CD14-positive monocyte (primary cell): ENCODE measurements at regions not wholly inside any gene's neighbourhood (a gene's known extent, or its start where the extent isn't known, plus 50 kb on each side); places are given as distances from the start of the nearest gene placed in this dataset.
"Not testable (repeated sequence)": the region's sequence is repeated elsewhere in the genome, so short reads cannot be mapped to it uniquely, and the experiment has no call there.

ENCODE experiments used
- DNase-seq, 3 donors: peaks; one replicate each; pipeline ENCODE4 v3.0.0-alpha.2; 2011 to 2022
- H2AFZ ChIP-seq: 2 replicates; pipeline ENCODE4 v1.6.0; 2012; ENCODE audit warnings: mild to moderate bottlenecking, low read depth, low read length, inconsistent platforms; ENCODE audit not compliant: insufficient read depth, poor library complexity, severe bottlenecking
- H3K27ac ChIP-seq, 2 donors: 1 replicate in 1 of 2; 2 replicates in 1 of 2; pipeline ENCODE4 v1.5.1; 2012 to 2013; ENCODE audit warnings: low read length in 2 of 2, control low read depth in 1 of 2, inconsistent platforms in 1 of 2, low read depth in 1 of 2, mild to moderate bottlenecking in 1 of 2
- H3K27me3 ChIP-seq, 2 donors: one replicate each; pipeline versions ENCODE4 v1.6.0 to v1.6.1; 2011 to 2013; ENCODE audit warnings: low read length in 2 of 2; ENCODE audit not compliant: control insufficient read depth in 2 of 2, insufficient read depth in 2 of 2
- H3K36me3 ChIP-seq, 2 donors: replicated peaks in 1 of 2; 1 replicate in 1 of 2; 2 replicates in 1 of 2; pipeline versions ENCODE4 v1.5.1 to v1.6.1; 2012 to 2013; ENCODE audit warnings: low read length in 2 of 2, control low read depth in 1 of 2, inconsistent platforms in 1 of 2, mild to moderate bottlenecking in 1 of 2; ENCODE audit not compliant: insufficient read depth in 2 of 2, control insufficient read depth in 1 of 2
- H3K4me1 ChIP-seq, 2 donors: 1 replicate in 1 of 2; 2 replicates in 1 of 2; pipeline versions ENCODE4 v1.5.1 to v1.6.1; 2012 to 2013; ENCODE audit warnings: low read length in 2 of 2, control low read depth in 1 of 2, inconsistent platforms in 1 of 2, mild to moderate bottlenecking in 1 of 2, moderate library complexity in 1 of 2; ENCODE audit not compliant: insufficient read depth in 2 of 2, control insufficient read depth in 1 of 2
- H3K4me2 ChIP-seq: replicated peaks from 2 replicates; pipeline ENCODE3; 2012; ENCODE audit warnings: low read length, moderate library complexity, mild to moderate bottlenecking; ENCODE audit not compliant: poor library complexity, severe bottlenecking; ENCODE audit errors: extremely low read depth
- H3K4me3 ChIP-seq, 3 experiments: fragments of 200-600 bp in 1 of 3; sonication (generic) in 1 of 3; replicated peaks in 1 of 3; 1 replicate in 2 of 3; 2 replicates in 1 of 3; pipeline ENCODE4 v1.5.1; 2011 to 2013; ENCODE audit warnings: low read length in 3 of 3, mild to moderate bottlenecking in 3 of 3, control low read depth in 2 of 3, low read depth in 2 of 3, inconsistent platforms in 1 of 3, moderate library complexity in 1 of 3
- H3K79me2 ChIP-seq: 2 replicates; pipeline ENCODE4 v1.6.0; 2012; ENCODE audit warnings: mild to moderate bottlenecking, control low read depth, inconsistent platforms, low read length, moderate library complexity; ENCODE audit not compliant: insufficient read depth
- H3K9ac ChIP-seq: 2 replicates; pipeline ENCODE4 v1.6.0; 2017; ENCODE audit warnings: low read length, mild to moderate bottlenecking; ENCODE audit not compliant: insufficient read depth, poor library complexity, severe bottlenecking
- H3K9me3 ChIP-seq, 2 donors: replicated peaks in 1 of 2; 1 replicate in 1 of 2; 2 replicates in 1 of 2; pipeline versions ENCODE4 v1.5.1 to v1.6.1; 2012 to 2013; ENCODE audit warnings: low read length in 2 of 2, control low read depth in 1 of 2; ENCODE audit not compliant: control insufficient read depth in 1 of 2, insufficient read depth in 1 of 2
- H4K20me1 ChIP-seq: 2 replicates; pipeline ENCODE4 v1.6.0; 2012; ENCODE audit warnings: mild to moderate bottlenecking, low read length, control low read depth, moderate library complexity; ENCODE audit not compliant: insufficient read depth
- H3K27ac Mint-ChIP-seq, 7 donors: one replicate each; pipeline ENCODE4 v1.8.0; 2020; ENCODE audit warnings: mild to moderate bottlenecking in 7 of 7, mixed read lengths in 7 of 7, moderate library complexity in 6 of 7, inconsistent platforms in 2 of 7
- H3K27me3 Mint-ChIP-seq, 3 donors: one replicate each; pipeline ENCODE4 v1.8.0; 2021 to 2022; ENCODE audit warnings: low read depth in 3 of 3, mild to moderate bottlenecking in 3 of 3, mixed read lengths in 3 of 3, moderate library complexity in 3 of 3, inconsistent platforms in 1 of 3
- H3K36me3 Mint-ChIP-seq, 2 donors: one replicate each; pipeline ENCODE4 v1.8.0; 2020; ENCODE audit warnings: mixed read lengths in 2 of 2, inconsistent platforms in 1 of 2, mild to moderate bottlenecking in 1 of 2
- H3K4me1 Mint-ChIP-seq: one replicate; pipeline ENCODE4 v1.8.0; 2020; ENCODE audit warnings: mild to moderate bottlenecking, mixed read lengths
- H3K4me3 Mint-ChIP-seq, 2 donors: one replicate each; pipeline ENCODE4 v1.8.0; 2020; ENCODE audit warnings: mild to moderate bottlenecking in 2 of 2, mixed read lengths in 2 of 2, moderate library complexity in 1 of 2
- H3K9me3 Mint-ChIP-seq, 7 donors: one replicate each; pipeline ENCODE4 v1.8.0; 2020 to 2022; ENCODE audit warnings: mixed read lengths in 7 of 7, mild to moderate bottlenecking in 6 of 7, moderate library complexity in 6 of 7, inconsistent platforms in 2 of 7
- WGBS: methylation state at CpG from one replicate; pipeline ENCODE4 v1.1.5; 2013; ENCODE audit warnings: missing lambda C conversion rate; ENCODE audit not compliant: insufficient coverage; 5-methylcytosine and 5-hydroxymethylcytosine counted together
- intact Hi-C, 2 donors: fragments of 100-400 bp; cut with micrococcal nuclease; formaldehyde crosslinking; loops; one replicate each; pipeline versions ENCODE4 v1.15.0 to v1.15.1; 2023

- H4K20me1 ChIP-seq, H3K4me2 ChIP-seq, H3K4me1 Mint-ChIP-seq, H3K27me3 Mint-ChIP-seq, H3K4me3 Mint-ChIP-seq, H3K4me3 ChIP-seq, H3K79me2 ChIP-seq, H3K27me3 ChIP-seq, H3K27ac Mint-ChIP-seq, H3K9ac ChIP-seq, intact Hi-C loops, H2AFZ ChIP-seq, DNase-seq, H3K4me1 ChIP-seq, H3K36me3 ChIP-seq, H3K36me3 Mint-ChIP-seq, H3K27ac ChIP-seq: not testable (repeated sequence)
- H3K9me3 ChIP-seq, result peaks cover 9 to 35% of the 10 kb centered on the region in 2 donors
- 88% methylated on average over 5 of the region's 7 CpGs for WGBS
- H3K9me3 Mint-ChIP-seq, result peaks cover 11 to 39% (median 23%) of the 10 kb centered on the region in 7 donors
Observed at GRCh38 chr14:19168261-19168660, 201.0 kb downstream of the POTEM start.

- 63% methylated on average over 2 of the region's 7 CpGs for WGBS
- intact Hi-C loops, H3K27me3 Mint-ChIP-seq, H3K36me3 ChIP-seq, H3K27ac ChIP-seq, H3K79me2 ChIP-seq, H3K27ac Mint-ChIP-seq, DNase-seq, H2AFZ ChIP-seq, H4K20me1 ChIP-seq, H3K4me3 Mint-ChIP-seq, H3K4me1 Mint-ChIP-seq, H3K36me3 Mint-ChIP-seq, H3K27me3 ChIP-seq, H3K4me2 ChIP-seq, H3K9ac ChIP-seq, H3K4me1 ChIP-seq, H3K4me3 ChIP-seq: not testable (repeated sequence)
- H3K9me3 ChIP-seq, result peaks cover 9 to 24% of the 10 kb centered on the region in 2 donors
- H3K9me3 Mint-ChIP-seq, result peaks cover 11 to 34% (median 21%) of the 10 kb centered on the region in 7 donors
Observed at GRCh38 chr14:19169561-19170362, 202.5 kb downstream of the POTEM start.

GRCh38 chr14:19172745-19173144 lies 205.5 kb downstream of the POTEM start:
- H3K79me2 ChIP-seq, H3K36me3 Mint-ChIP-seq, H3K4me1 Mint-ChIP-seq, H3K4me3 Mint-ChIP-seq, H3K27ac Mint-ChIP-seq, H3K4me2 ChIP-seq, intact Hi-C loops, DNase-seq, H3K4me3 ChIP-seq, H3K36me3 ChIP-seq, H3K27me3 Mint-ChIP-seq, H3K9ac ChIP-seq, H3K4me1 ChIP-seq, H4K20me1 ChIP-seq, H2AFZ ChIP-seq, H3K27ac ChIP-seq, H3K27me3 ChIP-seq: not testable (repeated sequence)
- H3K9me3 Mint-ChIP-seq, result peaks cover 11 to 32% (median 16%) of the 10 kb centered on the region in 7 donors
- peaks cover 4 to 12% of the 10 kb centered on the region in 2 donors for H3K9me3 ChIP-seq

- intact Hi-C loops, H3K27ac ChIP-seq, H3K4me1 Mint-ChIP-seq, H3K79me2 ChIP-seq, H3K36me3 ChIP-seq, H3K4me1 ChIP-seq, H3K4me2 ChIP-seq, H3K4me3 ChIP-seq, H3K4me3 Mint-ChIP-seq, H3K27ac Mint-ChIP-seq, H2AFZ ChIP-seq, H3K27me3 Mint-ChIP-seq, DNase-seq, H3K27me3 ChIP-seq, H4K20me1 ChIP-seq, H3K36me3 Mint-ChIP-seq, H3K9me3 ChIP-seq, H3K9ac ChIP-seq: not testable (repeated sequence)
- H3K9me3 Mint-ChIP-seq, result peaks cover 6 to 27% (median 15%) of the 10 kb centered on the region in 7 donors
- no CpG with 5 or more reads among the region's 3 CpGs for whole genome bisulfite sequencing
Observed at GRCh38 chr14:19173188-19173587, 206.0 kb downstream of the POTEM start.
